ENCODE measurements at regions not wholly inside any gene's neighbourhood (a gene's known extent, or its start where the extent isn't known, plus 50 kb on each side); places are given as distances from the start of the nearest gene placed in this dataset.

DNA sequence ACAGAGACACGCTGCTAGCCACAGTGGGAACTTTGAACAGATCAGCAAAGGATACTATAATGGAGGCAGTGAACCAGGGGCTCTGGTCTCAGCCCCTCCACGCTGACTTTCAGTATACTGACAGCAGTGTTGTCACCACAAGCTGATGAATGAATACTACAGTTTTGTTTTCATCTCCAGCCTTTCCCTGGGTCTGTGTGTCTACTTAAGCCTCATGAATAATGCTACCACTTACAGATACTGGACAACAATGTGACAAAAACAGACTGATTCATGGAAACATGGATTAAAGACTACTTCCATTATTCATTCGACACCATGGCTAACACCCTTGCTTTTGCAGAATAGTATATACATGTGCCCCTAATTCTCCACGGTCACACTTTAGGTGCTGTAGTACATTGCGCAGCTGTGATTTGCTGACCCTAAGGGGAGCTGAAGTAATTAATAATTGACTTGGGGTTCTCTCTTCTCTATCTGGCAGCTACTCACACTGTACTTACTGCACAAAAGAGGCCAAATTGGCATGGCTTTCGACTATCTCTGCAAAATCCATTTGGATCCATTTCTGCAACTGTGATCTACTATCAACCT is 203.2 kb upstream of the LYPLAL1 start:
- no peaks in the 10 kb centered on the region for H4K20me1 ChIP-seq (ENCODE audit: insufficient read depth)
- H3K36me3 ChIP-seq (ENCODE audit: control insufficient read depth in 1 of 2, insufficient read depth in 2 of 2, low read length in 2 of 2), result no peaks in the 10 kb centered on the region
- H3K79me2 ChIP-seq (ENCODE audit: insufficient read depth, low read length), result no peaks in the 10 kb centered on the region
- no peak for DNase-seq (ENCODE audit: low read depth, low spot score)
- ChIA-PET CTCF (no interaction called here), RAD21 (ENCODE audit: low non-redundant PET in 1 of 2, low total read pairs in 2 of 2, uncharacterized antibody in 2 of 2, unreplicated experiment in 2 of 2) (no interaction called here), POLR2A (no interaction called here)
- intact Hi-C loops (cut with micrococcal nuclease), result no loop called here
- H2AFZ ChIP-seq (ENCODE audit: low read depth, low read length, poor library complexity, severe bottlenecking), result no peak overlapping the region
- no peaks in the 10 kb centered on the region for H3K4me1 ChIP-seq (ENCODE audit: control insufficient read depth in 1 of 2, insufficient read depth in 2 of 2, low read length in 2 of 2)
- TF ChIP-seq, protein P1, sequence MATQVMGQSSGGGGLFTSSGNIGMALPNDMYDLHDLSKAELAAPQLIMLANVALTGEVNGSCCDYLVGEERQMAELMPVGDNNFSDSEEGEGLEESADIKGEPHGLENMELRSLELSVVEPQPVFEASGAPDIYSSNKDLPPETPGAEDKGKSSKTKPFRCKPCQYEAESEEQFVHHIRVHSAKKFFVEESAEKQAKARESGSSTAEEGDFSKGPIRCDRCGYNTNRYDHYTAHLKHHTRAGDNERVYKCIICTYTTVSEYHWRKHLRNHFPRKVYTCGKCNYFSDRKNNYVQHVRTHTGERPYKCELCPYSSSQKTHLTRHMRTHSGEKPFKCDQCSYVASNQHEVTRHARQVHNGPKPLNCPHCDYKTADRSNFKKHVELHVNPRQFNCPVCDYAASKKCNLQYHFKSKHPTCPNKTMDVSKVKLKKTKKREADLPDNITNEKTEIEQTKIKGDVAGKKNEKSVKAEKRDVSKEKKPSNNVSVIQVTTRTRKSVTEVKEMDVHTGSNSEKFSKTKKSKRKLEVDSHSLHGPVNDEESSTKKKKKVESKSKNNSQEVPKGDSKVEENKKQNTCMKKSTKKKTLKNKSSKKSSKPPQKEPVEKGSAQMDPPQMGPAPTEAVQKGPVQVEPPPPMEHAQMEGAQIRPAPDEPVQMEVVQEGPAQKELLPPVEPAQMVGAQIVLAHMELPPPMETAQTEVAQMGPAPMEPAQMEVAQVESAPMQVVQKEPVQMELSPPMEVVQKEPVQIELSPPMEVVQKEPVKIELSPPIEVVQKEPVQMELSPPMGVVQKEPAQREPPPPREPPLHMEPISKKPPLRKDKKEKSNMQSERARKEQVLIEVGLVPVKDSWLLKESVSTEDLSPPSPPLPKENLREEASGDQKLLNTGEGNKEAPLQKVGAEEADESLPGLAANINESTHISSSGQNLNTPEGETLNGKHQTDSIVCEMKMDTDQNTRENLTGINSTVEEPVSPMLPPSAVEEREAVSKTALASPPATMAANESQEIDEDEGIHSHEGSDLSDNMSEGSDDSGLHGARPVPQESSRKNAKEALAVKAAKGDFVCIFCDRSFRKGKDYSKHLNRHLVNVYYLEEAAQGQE (IDR thresholded peaks at IDR 0.05; ENCODE audit: low read depth), result no peak
- TF ChIP-seq POLR2A (IDR thresholded peaks at IDR 0.05; ENCODE audit: borderline replicate concordance, extremely low read depth, insufficient read depth, insufficient read length) (no peak), POLR2AphosphoS5 (IDR thresholded peaks at IDR 0.05; ENCODE audit: low read depth, low read length) (no peak), SIN3A (IDR thresholded peaks at IDR 0.05; ENCODE audit: low read depth) (no peak), CEBPB (IDR thresholded peaks at IDR 0.05; ENCODE audit: low read depth) (no peak), SRF (IDR thresholded peaks at IDR 0.05; ENCODE audit: low read depth) (no peak), ZFX (IDR thresholded peaks at IDR 0.05) (no peak), TCF7L2 (IDR thresholded peaks at IDR 0.05; ENCODE audit: borderline replicate concordance, extremely low read depth, insufficient read depth, insufficient read length) (no peak), EGR1 (IDR thresholded peaks at IDR 0.05; ENCODE audit: low read depth) (no peak), EZH2phosphoT487 (IDR thresholded peaks at IDR 0.05; ENCODE audit: borderline replicate concordance) (no peak), EZH2 (IDR thresholded peaks at IDR 0.05) (no peak), RAD21 (IDR thresholded peaks at IDR 0.05; ENCODE audit: low read depth) (no peak), ZNF274 (IDR thresholded peaks at IDR 0.05; ENCODE audit: low read depth, low read length) (no peak), CBX3 (IDR thresholded peaks at IDR 0.05; ENCODE audit: low read depth) (no peak)
- TF ChIP-seq, protein P2, sequence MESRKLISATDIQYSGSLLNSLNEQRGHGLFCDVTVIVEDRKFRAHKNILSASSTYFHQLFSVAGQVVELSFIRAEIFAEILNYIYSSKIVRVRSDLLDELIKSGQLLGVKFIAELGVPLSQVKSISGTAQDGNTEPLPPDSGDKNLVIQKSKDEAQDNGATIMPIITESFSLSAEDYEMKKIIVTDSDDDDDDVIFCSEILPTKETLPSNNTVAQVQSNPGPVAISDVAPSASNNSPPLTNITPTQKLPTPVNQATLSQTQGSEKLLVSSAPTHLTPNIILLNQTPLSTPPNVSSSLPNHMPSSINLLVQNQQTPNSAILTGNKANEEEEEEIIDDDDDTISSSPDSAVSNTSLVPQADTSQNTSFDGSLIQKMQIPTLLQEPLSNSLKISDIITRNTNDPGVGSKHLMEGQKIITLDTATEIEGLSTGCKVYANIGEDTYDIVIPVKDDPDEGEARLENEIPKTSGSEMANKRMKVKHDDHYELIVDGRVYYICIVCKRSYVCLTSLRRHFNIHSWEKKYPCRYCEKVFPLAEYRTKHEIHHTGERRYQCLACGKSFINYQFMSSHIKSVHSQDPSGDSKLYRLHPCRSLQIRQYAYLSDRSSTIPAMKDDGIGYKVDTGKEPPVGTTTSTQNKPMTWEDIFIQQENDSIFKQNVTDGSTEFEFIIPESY (IDR thresholded peaks at IDR 0.05; ENCODE audit: extremely low read depth, insufficient replicate concordance, low read length), result no peak
- TF ChIP-seq, protein P3, sequence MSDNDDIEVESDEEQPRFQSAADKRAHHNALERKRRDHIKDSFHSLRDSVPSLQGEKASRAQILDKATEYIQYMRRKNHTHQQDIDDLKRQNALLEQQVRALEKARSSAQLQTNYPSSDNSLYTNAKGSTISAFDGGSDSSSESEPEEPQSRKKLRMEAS (IDR thresholded peaks at IDR 0.05), result no peak
- TF ChIP-seq, protein P4, sequence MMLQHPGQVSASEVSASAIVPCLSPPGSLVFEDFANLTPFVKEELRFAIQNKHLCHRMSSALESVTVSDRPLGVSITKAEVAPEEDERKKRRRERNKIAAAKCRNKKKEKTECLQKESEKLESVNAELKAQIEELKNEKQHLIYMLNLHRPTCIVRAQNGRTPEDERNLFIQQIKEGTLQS (IDR thresholded peaks at IDR 0.05), result no peak
- no peaks in the 10 kb centered on the region for H3K9me2 ChIP-seq (ENCODE audit: insufficient read depth)
- no TSS peak for BruUV-seq (replicated peaks)
- no peak overlapping the region for H3K4me2 ChIP-seq (ENCODE audit: low read length)
- H3K9me3 ChIP-seq (ENCODE audit: control insufficient read depth in 1 of 2, insufficient read depth in 1 of 2, low read depth in 1 of 2, low read length in 2 of 2), result no peaks in the 10 kb centered on the region
- no peak for ATAC-seq
- no peak overlapping the region for H3K27ac ChIP-seq (ENCODE audit: low read depth, low read length)
- H3K4me3 ChIP-seq (replicated peaks in 1 of 2; ENCODE audit: low read depth in 1 of 2, low read length in 2 of 2), result no peak overlapping the region
- H3K27me3 ChIP-seq (ENCODE audit: insufficient read depth, low read length), result no peaks in the 10 kb centered on the region
- H3K9ac ChIP-seq (ENCODE audit: low read length), result no peak overlapping the region
